ENCODE measurements at regions not wholly inside any gene's neighbourhood (a gene's known extent, or its start where the extent isn't known, plus 50 kb on each side); places are given as distances from the start of the nearest gene placed in this dataset.

GRCh38 chr4:27930291-27930690 lies 1069.7 kb downstream of the STIM2 start:
- no peak for DNase-seq (ENCODE audit: low read depth)
- in situ Hi-C loops (cut with HindIII; ENCODE audit: low sequenced_read_pairs), result no loop called here
- no peak for TF ChIP-seq CTCF (IDR thresholded peaks at IDR 0.05; ENCODE audit: low read depth, low read length, missing control alignments)
- H3K4me3 ChIP-seq (ENCODE audit: low read depth, low read length), result no peak overlapping the region

- H3K4me3 ChIP-seq (ENCODE audit: low read depth, low read length), result no peak overlapping the region
- no peak for DNase-seq (ENCODE audit: low read depth)
- TF ChIP-seq CTCF (IDR thresholded peaks at IDR 0.05; ENCODE audit: low read depth, low read length, missing control alignments), result no peak
- in situ Hi-C loops (cut with HindIII; ENCODE audit: low sequenced_read_pairs), result no loop called here
These were observed 1070.3 kb downstream of the STIM2 start for GRCh38 chr4:27930976-27931375.

- DNase-seq (ENCODE audit: low read depth), result no peak
- TF ChIP-seq CTCF (IDR thresholded peaks at IDR 0.05; ENCODE audit: low read depth, low read length, missing control alignments), result no peak
- in situ Hi-C loops (cut with HindIII; ENCODE audit: low sequenced_read_pairs), result no loop called here
- no peak overlapping the region for H3K4me3 ChIP-seq (ENCODE audit: low read depth, low read length)
These were observed 1070.9 kb downstream of the STIM2 start for GRCh38 chr4:27931584-27931983.

- in situ Hi-C loops (cut with HindIII; ENCODE audit: low sequenced_read_pairs), result no loop called here
- TF ChIP-seq CTCF (IDR thresholded peaks at IDR 0.05; ENCODE audit: low read depth, low read length, missing control alignments), result no peak
- no peak for DNase-seq (ENCODE audit: low read depth)
- H3K4me3 ChIP-seq (ENCODE audit: low read depth, low read length), result no peak overlapping the region
These were observed 1074.2 kb downstream of the STIM2 start for GRCh38 chr4:27934871-27935270.

GRCh38 chr4:27946799-27947198 lies 1086.2 kb downstream of the STIM2 start:
- DNase-seq (ENCODE audit: low read depth), result no peak
- no peak for TF ChIP-seq CTCF (IDR thresholded peaks at IDR 0.05; ENCODE audit: low read depth, low read length, missing control alignments)
- in situ Hi-C loops (cut with HindIII; ENCODE audit: low sequenced_read_pairs), result no loop called here
- H3K4me3 ChIP-seq (ENCODE audit: low read depth, low read length), result no peak overlapping the region

GRCh38 chr4:27947302-27947701 lies 1086.7 kb downstream of the STIM2 start:
- TF ChIP-seq CTCF (IDR thresholded peaks at IDR 0.05; ENCODE audit: low read depth, low read length, missing control alignments), result no peak
- no peak for DNase-seq (ENCODE audit: low read depth)
- no peak overlapping the region for H3K4me3 ChIP-seq (ENCODE audit: low read depth, low read length)
- in situ Hi-C loops (cut with HindIII; ENCODE audit: low sequenced_read_pairs), result no loop called here

- in situ Hi-C loops (cut with HindIII; ENCODE audit: low sequenced_read_pairs), result no loop called here
- TF ChIP-seq CTCF (IDR thresholded peaks at IDR 0.05; ENCODE audit: low read depth, low read length, missing control alignments), result no peak
- no peak for DNase-seq (ENCODE audit: low read depth)
- no peak overlapping the region for H3K4me3 ChIP-seq (ENCODE audit: low read depth, low read length)
These were observed 1103.5 kb downstream of the STIM2 start for GRCh38 chr4:27964095-27964494.

Measured in astrocyte of the cerebellum (primary cell).